PC-3 (cell line): ENCODE measurements at regions not wholly inside any gene's neighbourhood (a gene's known extent, or its start where the extent isn't known, plus 50 kb on each side); places are given as distances from the start of the nearest gene placed in this dataset.

ENCODE experiments used
- CTCF ChIP-seq: fragments of 300-600 bp; sonication (generic); conservative IDR thresholded peaks from 2 replicates; pipeline ENCODE4 v1.5.1; 2017; ENCODE audit warnings: antibody characterized with exemption, low read depth, mild to moderate bottlenecking, low read length
- EZH2 ChIP-seq: fragments of 300-600 bp; sonication (generic); IDR thresholded peaks from one replicate; pipeline ENCODE4 v1.6.1; 2017; ENCODE audit warnings: antibody characterized with exemption, mild to moderate bottlenecking, low read length; ENCODE audit not compliant: unreplicated experiment

DNA sequence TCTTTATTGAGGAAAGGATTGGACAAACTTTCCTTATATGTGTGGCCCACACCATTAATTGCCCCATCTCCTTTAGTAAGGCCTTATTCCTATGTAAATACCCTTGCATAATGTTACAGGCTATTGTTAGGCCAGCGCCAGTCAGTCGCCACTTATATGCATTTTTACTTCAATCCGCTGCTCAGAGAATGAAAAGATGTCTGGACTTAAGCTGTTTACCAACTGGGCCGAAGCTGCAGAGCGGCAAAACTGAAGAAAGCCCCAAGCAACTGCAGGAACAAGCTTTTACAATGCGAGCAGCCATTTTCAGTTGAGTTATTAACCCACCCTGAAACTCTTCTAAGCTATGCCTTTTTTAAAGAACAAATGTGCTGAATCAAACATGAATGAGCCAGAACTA lies 92.1 kb upstream of the OTX2 start:
- TF ChIP-seq CTCF (no peak), EZH2 (no peak)
